Stimulated activated CD4-positive, alpha-beta T cell treated with anti-CD3 and anti-CD28 coated beads, Interleukin-2, amount 100 ng/mL, for 48 hours (primary cell): ENCODE measurements at regions not wholly inside any gene's neighbourhood (a gene's known extent, or its start where the extent isn't known, plus 50 kb on each side); places are given as distances from the start of the nearest gene placed in this dataset.

ENCODE experiments used
- DNase-seq, 2 donors: peaks; one replicate each; pipeline ENCODE4 v3.0.0-alpha.2; 2020

- peak in 1 of 2 donors; percentile 3 for DNase-seq
Observed at GRCh38 chr2:60152226-60152833, 401.1 kb downstream of the BCL11A start.

- DNase-seq = no peak
Observed at GRCh38 chr2:60149176-60149575, 404.3 kb downstream of the BCL11A start.

GRCh38 chr2:60148716-60149115 is 404.7 kb downstream of the BCL11A start:
- DNase-seq = no peak

GRCh38 chr2:60140185-60140584 is 413.3 kb downstream of the BCL11A start:
- DNase-seq = no peak

GRCh38 chr2:60136913-60137312 is 416.5 kb downstream of the BCL11A start:
- no peak for DNase-seq

GRCh38 chr2:60127191-60127590 is 426.3 kb downstream of the BCL11A start:
- DNase-seq = no peak

GRCh38 chr2:60125611-60126426 is 427.6 kb downstream of the BCL11A start:
- no peak for DNase-seq

- DNase-seq = no peak
Observed at GRCh38 chr2:60119778-60120177, 433.7 kb downstream of the BCL11A start.

- no peak for DNase-seq
Observed at GRCh38 chr2:60118917-60119316, 434.5 kb downstream of the BCL11A start.

GRCh38 chr2:60118061-60118460 is 435.4 kb downstream of the BCL11A start:
- no peak for DNase-seq

GRCh38 chr2:60116161-60116875 is 437.1 kb downstream of the BCL11A start:
- DNase-seq = no peak

- no peak for DNase-seq
Observed at GRCh38 chr2:60109744-60110143, 443.7 kb downstream of the BCL11A start.

- DNase-seq = no peak
Observed at GRCh38 chr2:60106836-60107529, 446.5 kb downstream of the BCL11A start.

GRCh38 chr2:60105906-60106305 is 447.5 kb downstream of the BCL11A start:
- no peak for DNase-seq

GRCh38 chr2:60104514-60105505 is 448.6 kb downstream of the BCL11A start:
- no peak for DNase-seq

- DNase-seq = no peak
Observed at GRCh38 chr2:60100034-60100433, 453.4 kb downstream of the BCL11A start.

- DNase-seq = no peak
Observed at GRCh38 chr2:60098996-60099395, 454.5 kb downstream of the BCL11A start.

- DNase-seq = no peak
Observed at GRCh38 chr2:60097298-60097697, 456.2 kb downstream of the BCL11A start.

- no peak for DNase-seq
Observed at GRCh38 chr2:60096556-60096955, 456.9 kb downstream of the BCL11A start.

- no peak for DNase-seq
Observed at GRCh38 chr2:60095903-60096302, 457.6 kb downstream of the BCL11A start.

- no peak for DNase-seq
Observed at GRCh38 chr2:60095202-60095815, 458.1 kb downstream of the BCL11A start.
